ENCODE measurements at regions not wholly inside any gene's neighbourhood (a gene's known extent, or its start where the extent isn't known, plus 50 kb on each side); places are given as distances from the start of the nearest gene placed in this dataset.
"Not testable (repeated sequence)": the region's sequence is repeated elsewhere in the genome, so short reads cannot be mapped to it uniquely, and the experiment has no call there.

DNA sequence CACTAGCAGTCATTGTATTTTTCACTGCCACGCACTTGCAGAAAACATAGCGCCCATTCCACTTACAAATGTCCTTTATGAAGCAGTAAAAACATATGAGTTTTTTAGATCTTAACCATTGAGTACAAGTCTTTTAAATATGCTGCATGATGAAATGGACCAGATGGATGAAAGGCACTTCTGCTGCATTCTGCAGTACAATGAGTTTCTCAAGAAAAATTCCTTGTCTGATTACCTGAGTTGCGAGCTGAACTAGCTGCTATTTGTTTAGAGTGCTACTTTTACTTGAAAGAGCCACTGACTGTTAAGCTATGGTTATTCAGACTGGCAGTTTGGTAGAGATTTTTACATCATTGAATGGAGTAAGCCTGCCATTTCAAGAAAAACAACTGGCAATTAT, 825.5 kb upstream of the ACVR2A start:
- no peak for DNase-seq
- in situ Hi-C loops (cut with HindIII; ENCODE audit: low pct_ligation_motif_present, low pct_unique_long_range_greater_than_20kb, low sequenced_read_pairs): no loop called here

GRCh38 chr2:147017951-147018645, 826.7 kb upstream of the ACVR2A start:
- no peak for DNase-seq
- in situ Hi-C loops (cut with HindIII; ENCODE audit: low pct_ligation_motif_present, low pct_unique_long_range_greater_than_20kb, low sequenced_read_pairs): no loop called here

- no peak for DNase-seq
- in situ Hi-C loops (cut with HindIII; ENCODE audit: low pct_ligation_motif_present, low pct_unique_long_range_greater_than_20kb, low sequenced_read_pairs): no loop called here
Measured at GRCh38 chr2:147016181-147016580, 828.6 kb upstream of the ACVR2A start.

DNA sequence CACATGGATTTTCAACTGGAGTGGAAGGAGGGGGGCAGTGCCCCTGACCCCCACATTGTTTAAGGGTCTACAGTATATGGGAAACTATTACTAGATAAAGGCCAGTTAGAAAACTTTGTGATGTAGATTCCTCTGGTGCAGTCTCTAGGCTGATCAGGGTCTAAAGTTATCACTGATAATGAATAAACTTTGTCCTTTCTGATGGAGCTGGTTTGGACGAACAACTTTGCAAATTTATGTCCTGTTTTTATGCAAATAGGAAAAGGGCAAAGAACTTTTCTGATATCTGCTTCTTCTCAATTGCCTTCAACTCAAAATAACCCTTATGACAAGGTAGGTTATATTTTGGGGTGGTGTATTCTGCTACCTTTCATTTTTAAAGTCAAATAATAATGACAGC, 829.2 kb upstream of the ACVR2A start:
- no peak for DNase-seq
- in situ Hi-C loops (cut with HindIII; ENCODE audit: low pct_ligation_motif_present, low pct_unique_long_range_greater_than_20kb, low sequenced_read_pairs): no loop called here

GRCh38 chr2:147013696-147014392, 831.0 kb upstream of the ACVR2A start:
- in situ Hi-C loops (cut with HindIII; ENCODE audit: low pct_ligation_motif_present, low pct_unique_long_range_greater_than_20kb, low sequenced_read_pairs): no loop called here
- DNase-seq: no peak

DNA sequence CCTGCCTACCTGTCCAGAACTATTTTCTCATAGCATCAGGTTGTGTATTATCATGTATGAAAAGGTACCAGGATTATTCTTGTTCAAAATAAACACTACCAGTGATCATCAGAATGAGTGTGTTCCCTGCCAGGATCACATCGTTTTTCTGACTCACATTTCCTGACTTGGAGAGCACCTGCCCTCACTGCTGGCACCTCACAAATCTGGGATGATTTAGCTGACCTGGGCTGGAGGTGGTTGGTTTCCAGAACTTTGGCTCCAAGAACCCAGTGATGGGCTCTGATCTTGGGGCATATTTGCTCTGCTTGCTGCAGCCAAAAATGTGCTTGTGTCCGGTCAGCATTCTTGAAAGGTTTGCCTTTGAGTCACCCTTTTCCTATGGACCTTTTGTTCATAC, 836.3 kb upstream of the ACVR2A start:
- in situ Hi-C loops (cut with HindIII; ENCODE audit: low pct_ligation_motif_present, low pct_unique_long_range_greater_than_20kb, low sequenced_read_pairs): no loop called here
- DNase-seq: no peak

DNA sequence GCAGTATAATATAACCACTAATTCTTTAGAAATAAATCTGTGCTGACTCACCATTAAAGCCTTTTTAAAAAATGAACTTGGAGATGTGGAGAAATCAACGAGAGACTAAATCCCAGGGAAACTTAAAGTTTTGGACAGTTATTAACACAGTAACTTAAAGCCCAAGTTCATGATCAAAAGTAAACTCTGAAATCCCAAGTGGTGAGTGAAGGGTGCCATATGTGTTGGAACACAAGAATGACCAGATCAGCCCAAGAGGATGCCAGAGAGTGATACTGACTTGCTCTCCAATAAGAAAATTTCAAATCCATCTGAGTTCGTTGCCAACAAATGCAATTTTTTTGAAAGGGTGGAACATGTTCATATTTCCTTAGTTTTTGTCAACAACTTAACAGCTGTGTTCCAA, 838.1 kb upstream of the ACVR2A start:
- in situ Hi-C loops (cut with HindIII; ENCODE audit: low pct_ligation_motif_present, low pct_unique_long_range_greater_than_20kb, low sequenced_read_pairs): no loop called here

GRCh38 chr2:147003081-147003480, 841.7 kb upstream of the ACVR2A start:
- in situ Hi-C loops (cut with HindIII; ENCODE audit: low pct_ligation_motif_present, low pct_unique_long_range_greater_than_20kb, low sequenced_read_pairs): no loop called here
- no peak for DNase-seq

More for the DNA sequence above, 838.1 kb upstream of the ACVR2A start:
- no peak for DNase-seq

DNA sequence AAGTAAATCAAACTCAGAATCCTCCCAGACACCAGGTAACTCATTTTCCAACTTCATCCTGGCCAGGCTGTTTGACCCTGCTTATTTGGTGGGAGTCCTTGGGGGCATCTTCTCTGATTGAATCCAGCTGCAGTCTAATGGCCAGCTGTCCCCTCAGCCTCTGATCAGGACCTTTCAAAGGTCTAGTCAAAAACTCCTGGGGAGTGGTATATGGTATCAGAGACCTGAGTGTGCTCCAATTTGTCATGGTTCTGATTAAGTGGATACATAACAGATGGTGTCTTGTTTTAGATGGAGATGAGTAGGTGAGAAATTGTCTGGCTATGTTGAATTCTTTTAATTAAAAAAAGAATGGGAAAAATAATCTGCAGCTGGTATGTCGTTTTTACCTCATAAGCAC, 842.6 kb upstream of the ACVR2A start:
- in situ Hi-C loops (cut with HindIII; ENCODE audit: low pct_ligation_motif_present, low pct_unique_long_range_greater_than_20kb, low sequenced_read_pairs): no loop called here
- no peak for DNase-seq

DNA sequence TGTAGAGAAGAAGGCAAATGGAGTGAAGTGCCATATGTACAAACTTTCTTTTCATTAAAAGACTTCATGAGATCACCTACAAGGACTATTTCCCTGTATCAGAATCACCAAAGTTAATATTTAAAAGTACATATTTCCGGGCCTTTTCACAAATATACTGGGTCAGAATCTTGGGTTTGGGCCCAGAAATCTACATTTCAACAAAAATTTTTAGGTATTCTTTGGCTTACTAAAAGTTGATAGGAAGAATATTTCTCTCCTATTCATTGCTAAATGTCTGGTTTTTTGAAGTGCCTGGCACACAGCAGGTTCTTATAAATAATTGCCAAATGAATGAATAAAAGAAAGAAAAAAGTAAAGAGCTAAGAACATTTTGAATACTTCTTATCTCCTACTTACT, 843.8 kb upstream of the ACVR2A start:
- DNase-seq: no peak
- in situ Hi-C loops (cut with HindIII; ENCODE audit: low pct_ligation_motif_present, low pct_unique_long_range_greater_than_20kb, low sequenced_read_pairs): no loop called here

GRCh38 chr2:147000151-147000550, 844.7 kb upstream of the ACVR2A start:
- in situ Hi-C loops (cut with HindIII; ENCODE audit: low pct_ligation_motif_present, low pct_unique_long_range_greater_than_20kb, low sequenced_read_pairs); DNase-seq: not testable (repeated sequence)

GRCh38 chr2:146997945-146998344, 846.9 kb upstream of the ACVR2A start:
- in situ Hi-C loops (cut with HindIII; ENCODE audit: low pct_ligation_motif_present, low pct_unique_long_range_greater_than_20kb, low sequenced_read_pairs): no loop called here
- no peak for DNase-seq

DNA sequence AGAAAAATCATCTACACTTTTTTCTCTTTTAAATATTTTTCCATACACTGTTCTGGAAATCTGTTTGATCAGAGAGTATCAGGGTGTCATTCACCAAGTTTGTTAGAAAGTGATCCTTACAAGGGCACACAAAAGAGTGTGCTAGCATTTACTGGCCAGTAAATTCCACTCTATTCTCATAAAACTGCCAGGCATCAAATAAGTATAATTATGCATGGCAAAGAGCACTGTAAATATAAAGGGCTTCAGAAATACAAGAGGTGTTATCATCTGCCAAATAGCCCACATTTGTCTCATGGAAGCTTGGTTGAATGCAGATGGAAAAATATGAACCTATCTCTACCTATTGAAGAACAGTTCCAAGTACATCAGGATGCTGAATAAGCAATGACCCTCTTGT, 847.3 kb upstream of the ACVR2A start:
- no peak for DNase-seq
- in situ Hi-C loops (cut with HindIII; ENCODE audit: low pct_ligation_motif_present, low pct_unique_long_range_greater_than_20kb, low sequenced_read_pairs): no loop called here

DNA sequence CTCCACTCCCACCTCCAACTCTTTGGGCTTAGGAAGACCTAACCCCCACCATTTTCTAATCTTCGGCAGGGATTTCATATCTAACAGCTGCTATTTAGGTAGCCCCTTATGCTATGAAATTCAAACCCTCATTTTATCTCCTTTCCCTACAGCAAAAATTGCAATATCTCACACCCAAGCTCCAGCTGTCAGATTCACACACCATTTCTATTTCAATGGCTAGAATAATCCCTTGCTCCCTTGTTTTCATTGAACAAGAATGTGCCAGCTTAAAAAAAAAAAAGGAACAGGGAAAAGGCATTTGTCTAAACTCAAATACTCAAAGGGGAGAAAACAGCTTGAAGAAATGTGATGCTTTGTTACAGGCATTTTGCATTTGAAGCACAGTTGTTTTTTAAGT, 850.6 kb upstream of the ACVR2A start:
- DNase-seq: no peak

GRCh38 chr2:146992466-146992865, 852.4 kb upstream of the ACVR2A start:
- no peak for DNase-seq
- in situ Hi-C loops (cut with HindIII; ENCODE audit: low pct_ligation_motif_present, low pct_unique_long_range_greater_than_20kb, low sequenced_read_pairs): no loop called here

More for the DNA sequence above, 850.6 kb upstream of the ACVR2A start:
- in situ Hi-C loops (cut with HindIII; ENCODE audit: low pct_ligation_motif_present, low pct_unique_long_range_greater_than_20kb, low sequenced_read_pairs): no loop called here

- no peak for DNase-seq
Measured at GRCh38 chr2:146992057-146992456, 852.8 kb upstream of the ACVR2A start.

DNA sequence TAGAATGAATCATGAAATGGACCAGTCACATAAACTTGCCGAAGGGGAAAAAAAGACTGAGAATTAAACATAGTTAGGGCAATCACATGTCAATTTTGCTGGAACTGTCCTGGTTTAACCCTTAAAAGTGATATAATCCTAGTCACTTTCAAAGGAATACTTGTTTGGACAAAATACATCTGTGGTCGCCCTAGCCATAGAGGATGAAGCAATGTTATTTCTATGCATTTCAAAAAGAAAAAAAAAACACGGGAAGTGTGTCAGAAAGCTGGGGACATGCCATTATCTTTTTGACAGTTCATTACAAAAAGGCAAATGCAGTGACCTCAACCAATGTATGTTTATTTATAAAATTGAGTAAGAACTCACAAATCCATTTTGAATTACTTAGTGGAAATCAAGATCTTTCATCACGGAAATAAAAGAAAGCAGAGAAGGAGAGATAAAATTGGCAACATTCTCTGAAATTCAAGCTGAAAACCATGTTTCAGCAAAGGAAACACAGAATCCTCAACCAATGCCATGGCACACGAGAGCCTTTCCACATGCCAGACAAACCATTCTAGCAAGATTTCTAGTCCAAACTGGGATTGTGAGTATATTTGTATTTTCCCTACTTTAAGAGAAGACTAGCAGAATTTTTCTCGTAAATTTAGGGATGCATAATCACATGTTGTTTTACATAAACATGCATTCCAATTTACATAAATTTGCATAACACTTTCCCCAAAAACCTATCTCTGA, 854.3 kb upstream of the ACVR2A start:
- no peak for DNase-seq
- in situ Hi-C loops (cut with HindIII; ENCODE audit: low pct_ligation_motif_present, low pct_unique_long_range_greater_than_20kb, low sequenced_read_pairs): no loop called here

More at GRCh38 chr2:146992057-146992456, 852.8 kb upstream of the ACVR2A start:
- in situ Hi-C loops (cut with HindIII; ENCODE audit: low pct_ligation_motif_present, low pct_unique_long_range_greater_than_20kb, low sequenced_read_pairs): no loop called here

DNA sequence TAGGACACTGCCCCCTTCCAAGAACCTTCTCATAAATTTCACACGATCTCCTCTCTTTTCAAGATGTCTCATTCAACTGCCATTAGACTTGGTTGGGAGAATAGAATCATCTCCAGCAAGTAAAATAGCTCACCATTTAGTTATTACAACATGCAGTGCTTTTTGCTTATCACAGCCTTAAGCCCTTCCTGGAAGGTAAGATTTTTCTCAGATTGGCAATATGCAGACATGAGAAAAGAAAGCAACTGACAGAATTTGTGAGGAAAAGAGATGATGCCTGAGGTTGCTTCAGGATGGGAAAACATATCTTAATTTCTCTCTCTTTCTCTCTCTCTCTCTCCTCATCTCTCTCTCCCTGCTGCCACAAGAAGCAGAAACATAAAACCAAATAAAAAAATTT, 855.1 kb upstream of the ACVR2A start:
- DNase-seq: no peak
- in situ Hi-C loops (cut with HindIII; ENCODE audit: low pct_ligation_motif_present, low pct_unique_long_range_greater_than_20kb, low sequenced_read_pairs): no loop called here

- no peak for DNase-seq
- in situ Hi-C loops (cut with HindIII; ENCODE audit: low pct_ligation_motif_present, low pct_unique_long_range_greater_than_20kb, low sequenced_read_pairs): no loop called here
Measured at GRCh38 chr2:146987996-146988395, 856.8 kb upstream of the ACVR2A start.

GRCh38 chr2:146986161-146986560, 858.7 kb upstream of the ACVR2A start:
- no peak for DNase-seq
- in situ Hi-C loops (cut with HindIII; ENCODE audit: low pct_ligation_motif_present, low pct_unique_long_range_greater_than_20kb, low sequenced_read_pairs): no loop called here
